GM21447 (cell line): ENCODE measurements at regions not wholly inside any gene's neighbourhood (a gene's known extent, or its start where the extent isn't known, plus 50 kb on each side); places are given as distances from the start of the nearest gene placed in this dataset.
"Not testable (repeated sequence)": the region's sequence is repeated elsewhere in the genome, so short reads cannot be mapped to it uniquely, and the experiment has no call there.

ENCODE experiments used
- ATAC-seq: cut with Tn5 transposase; IDR thresholded peaks from one replicate; pipeline ENCODE4 v1.9.1; 2021; ENCODE audit not compliant: unreplicated experiment

DNA sequence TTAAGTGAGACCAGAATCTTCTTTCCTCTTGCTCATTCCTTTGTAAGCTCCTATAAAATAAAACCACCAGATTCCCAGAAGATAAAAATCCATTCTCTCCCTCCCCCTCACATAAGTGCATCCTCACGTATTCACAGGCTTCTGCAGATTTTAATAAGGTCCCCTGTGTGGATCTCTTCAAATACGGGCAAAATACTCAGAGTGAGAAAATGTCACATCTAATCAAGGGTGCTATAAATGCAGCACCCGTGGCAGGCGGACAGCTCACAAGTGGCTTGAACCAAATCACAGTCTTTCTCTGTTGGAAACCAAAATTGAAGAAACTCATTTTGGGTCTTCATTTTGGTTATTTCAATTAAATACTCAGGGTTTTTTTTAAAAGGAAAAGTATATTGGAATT, 212.9 kb upstream of the CMC1 start:
- ATAC-seq, result no peak

GRCh38 chr3:28033059-28033784, 208.2 kb upstream of the CMC1 start:
- no peak for ATAC-seq

DNA sequence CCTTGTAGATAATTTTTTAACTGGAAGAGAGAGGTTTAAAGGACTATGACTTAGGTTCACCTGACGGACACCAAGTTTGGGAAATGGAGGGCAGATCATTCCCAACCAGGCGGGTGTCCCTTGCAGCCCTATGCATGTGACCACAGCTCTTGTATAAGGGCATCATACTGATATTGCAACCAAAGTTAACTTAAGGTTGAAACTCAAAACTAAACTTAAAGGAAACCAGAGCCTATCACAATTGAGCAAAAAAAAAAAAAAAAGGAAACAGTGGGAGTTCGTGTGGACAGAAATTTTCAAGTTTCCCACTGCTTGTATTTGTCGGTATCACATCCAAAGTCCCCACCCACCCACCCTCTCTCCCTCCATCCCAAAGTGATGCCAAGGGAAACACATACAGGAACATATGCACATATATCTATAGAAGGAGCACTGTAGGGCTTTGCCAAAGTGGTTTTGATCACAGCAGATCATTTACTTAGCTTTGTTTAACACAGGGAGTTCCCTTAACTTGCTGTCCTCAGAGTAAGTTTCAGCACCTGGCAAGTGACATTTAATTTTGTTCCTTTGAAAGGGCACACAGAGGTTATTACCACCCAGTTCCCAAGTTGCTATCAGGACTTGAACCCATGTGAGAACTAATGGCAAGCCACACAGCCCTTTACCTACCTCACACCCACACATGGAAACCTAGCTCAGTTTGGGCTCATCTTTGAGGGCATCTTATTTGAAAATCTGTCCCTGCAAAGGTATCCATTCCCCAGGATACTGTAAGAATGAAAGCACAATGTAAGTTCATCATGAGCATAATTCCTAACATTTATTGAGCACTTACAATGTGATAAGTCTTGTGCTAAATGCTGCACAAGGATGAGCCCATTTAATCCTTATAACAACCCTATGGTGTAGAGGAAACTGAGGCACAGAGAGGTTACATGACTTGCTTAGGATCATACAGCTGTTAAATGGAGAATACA, 204.5 kb upstream of the CMC1 start:
- ATAC-seq, result no peak

DNA sequence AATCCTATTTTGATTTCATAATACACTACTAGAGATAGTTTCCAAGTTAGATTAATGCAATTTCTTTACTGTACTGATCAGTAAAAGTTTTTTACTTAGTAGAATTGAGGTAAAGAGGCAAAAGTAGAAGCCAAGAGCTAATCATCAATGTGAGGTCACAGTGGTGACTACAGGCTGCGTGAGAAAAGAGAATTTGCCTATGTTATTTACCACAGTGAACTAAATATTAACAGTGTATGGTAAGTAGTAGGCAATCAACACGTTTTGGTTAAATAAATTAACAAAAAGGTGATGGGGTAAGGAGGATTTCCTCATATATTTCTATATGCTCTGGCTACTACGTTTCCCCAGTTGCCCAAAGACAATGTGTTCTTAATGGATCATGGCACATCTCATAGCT, 202.2 kb upstream of the CMC1 start:
- no peak for ATAC-seq

- no peak for ATAC-seq
These were observed 201.6 kb upstream of the CMC1 start for GRCh38 chr3:28039829-28040228.

DNA sequence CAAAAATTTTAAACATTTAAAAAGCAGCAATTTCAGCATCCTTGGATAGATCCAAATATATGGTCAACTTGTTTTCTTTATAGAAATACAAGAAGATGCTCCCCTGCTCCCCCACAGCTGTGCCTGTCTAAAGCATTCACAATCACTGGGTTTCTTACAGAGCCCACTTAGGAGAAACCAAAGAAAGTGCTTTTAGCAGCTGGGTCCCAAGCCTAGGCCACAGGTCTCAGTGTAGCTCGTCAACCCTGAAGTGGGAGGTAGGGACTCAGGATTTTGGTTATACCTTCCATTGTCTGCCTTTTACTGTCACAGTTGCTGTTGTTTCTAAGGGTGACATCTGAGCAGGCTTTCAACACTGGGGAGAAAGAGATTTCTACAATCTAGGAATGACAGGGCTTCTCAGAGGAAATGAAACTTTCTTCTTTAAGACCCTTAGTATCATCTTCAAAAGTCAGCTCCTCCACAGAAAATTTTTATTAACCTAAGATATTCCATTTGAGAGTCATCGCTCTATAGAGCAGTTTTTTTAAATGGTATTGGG, 199.3 kb upstream of the CMC1 start:
- peak; percentile 55 for ATAC-seq

- no peak for ATAC-seq
These were observed 198.7 kb upstream of the CMC1 start for GRCh38 chr3:28042707-28043106.

- ATAC-seq, result no peak
These were observed 191.3 kb upstream of the CMC1 start for GRCh38 chr3:28050120-28050519.

DNA sequence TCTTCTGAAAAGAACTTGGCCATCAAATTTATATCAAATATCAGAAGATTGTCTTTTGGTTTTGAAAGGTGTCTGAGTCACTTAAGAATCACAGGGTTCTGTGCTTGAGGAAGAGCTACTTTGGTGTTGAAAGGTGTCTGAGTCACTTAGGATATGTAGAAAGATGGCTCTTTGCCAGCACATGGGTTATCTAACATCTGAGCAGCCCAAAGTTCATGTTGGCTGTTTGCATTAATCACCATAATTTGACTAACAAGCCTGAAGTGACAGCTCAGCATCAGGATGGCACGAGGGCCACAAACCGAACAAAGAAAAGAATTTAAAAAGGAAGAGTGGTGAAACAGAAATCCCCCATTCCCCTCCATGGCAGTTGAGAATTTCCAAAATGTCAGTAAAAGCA, 190.5 kb upstream of the CMC1 start:
- no peak for ATAC-seq

- ATAC-seq, result no peak
These were observed 187.7 kb upstream of the CMC1 start for GRCh38 chr3:28053759-28054158.

- no peak for ATAC-seq
These were observed 184.6 kb upstream of the CMC1 start for GRCh38 chr3:28056806-28057205.

- ATAC-seq, result no peak
These were observed 183.9 kb upstream of the CMC1 start for GRCh38 chr3:28057539-28057938.

DNA sequence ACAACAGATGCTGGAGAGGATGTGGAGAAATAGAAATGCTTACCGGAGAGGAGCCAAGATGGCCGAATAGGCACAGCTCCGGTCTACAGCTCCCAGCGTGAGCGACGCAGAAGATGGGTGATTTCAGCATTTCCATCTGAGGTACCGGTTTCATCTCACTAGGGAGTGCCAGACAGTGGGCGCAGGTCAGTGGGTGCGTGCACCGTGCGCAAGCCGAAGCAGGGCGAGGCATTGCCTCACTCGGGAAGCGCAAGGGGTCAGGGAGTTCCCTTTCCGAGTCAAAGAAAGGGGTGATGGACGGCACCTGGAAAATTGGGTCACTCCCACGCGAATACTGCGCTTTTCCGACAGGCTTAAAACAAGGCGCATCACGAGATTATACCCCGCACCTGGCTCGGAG, 182.2 kb upstream of the CMC1 start:
- ATAC-seq, result not testable (repeated sequence)

GRCh38 chr3:28066020-28066419, 175.4 kb upstream of the CMC1 start:
- ATAC-seq, result no peak

GRCh38 chr3:28067014-28067413, 174.4 kb upstream of the CMC1 start:
- no peak for ATAC-seq

- no peak for ATAC-seq
These were observed 173.1 kb upstream of the CMC1 start for GRCh38 chr3:28068342-28068741.

DNA sequence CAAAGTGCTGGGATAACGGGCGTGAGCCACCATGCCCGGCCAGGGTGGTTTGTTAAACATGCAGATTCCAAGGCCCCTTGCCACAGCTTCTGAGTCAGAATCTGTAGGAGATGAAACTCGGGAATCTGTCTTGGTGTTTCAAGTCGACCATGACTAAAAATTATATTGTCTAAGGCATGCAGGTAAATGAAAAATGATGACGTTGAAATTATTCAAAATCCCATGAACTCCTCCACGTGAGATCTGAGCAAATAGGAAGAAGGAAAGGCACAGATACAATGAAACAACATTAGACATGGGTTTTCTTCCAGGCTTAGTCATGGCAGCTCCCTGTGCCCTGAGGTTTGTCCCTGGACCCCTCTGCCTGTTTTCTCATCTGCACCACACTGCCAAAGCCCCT, 172.0 kb upstream of the CMC1 start:
- ATAC-seq, result no peak

DNA sequence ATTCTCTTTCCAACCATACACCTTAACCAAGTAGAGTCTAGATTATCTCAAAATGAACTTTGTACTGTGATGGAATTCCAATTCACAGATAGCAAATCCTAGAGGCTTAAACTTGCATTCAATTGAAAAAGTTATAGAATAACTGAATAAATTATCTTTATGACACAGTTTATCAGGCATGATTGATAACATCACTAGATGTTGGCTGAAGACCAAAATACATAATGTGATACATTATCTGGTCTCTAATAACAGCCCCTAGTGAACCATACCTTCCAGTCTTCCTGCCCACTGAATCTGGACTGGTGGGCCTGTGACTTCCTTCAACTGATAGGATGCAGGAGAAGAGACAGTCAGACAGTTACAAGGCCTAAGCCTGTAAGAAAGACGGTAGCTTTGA, 165.2 kb upstream of the CMC1 start:
- ATAC-seq, result no peak

- ATAC-seq, result no peak
These were observed 163.8 kb upstream of the CMC1 start for GRCh38 chr3:28077572-28077971.

DNA sequence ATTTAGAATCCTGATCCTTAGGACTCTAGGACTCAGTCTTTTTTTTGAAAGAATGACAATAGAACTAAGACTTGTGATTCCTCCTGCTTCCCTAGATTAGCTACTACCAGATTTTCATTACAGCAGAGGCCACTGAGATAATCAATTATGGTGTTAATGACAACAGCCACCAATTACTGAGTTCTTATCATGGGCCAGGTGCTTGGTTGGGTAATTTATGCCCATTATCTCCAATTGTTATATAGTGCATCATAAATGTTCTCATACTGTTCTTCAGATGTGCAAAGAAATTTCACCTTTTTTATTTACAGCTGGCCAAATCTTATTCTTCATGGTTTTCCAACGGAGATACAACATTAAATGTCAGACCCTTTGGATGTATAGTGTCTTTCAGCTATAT, 162.9 kb upstream of the CMC1 start:
- ATAC-seq, result no peak

- ATAC-seq, result no peak
These were observed 160.7 kb upstream of the CMC1 start for GRCh38 chr3:28080716-28081115.

- ATAC-seq, result no peak
These were observed 159.9 kb upstream of the CMC1 start for GRCh38 chr3:28081533-28081947.
